ENCODE measurements at regions not wholly inside any gene's neighbourhood (a gene's known extent, or its start where the extent isn't known, plus 50 kb on each side); places are given as distances from the start of the nearest gene placed in this dataset.

- no peak for TF ChIP-seq CEBPB (IDR thresholded peaks at IDR 0.05)
- no peak for TF ChIP-seq EP300 (IDR thresholded peaks at IDR 0.05; ENCODE audit: borderline replicate concordance)
- TF ChIP-seq YY1 (IDR thresholded peaks at IDR 0.05; ENCODE audit: low read depth) = no peak
- no peak for TF ChIP-seq NFIC (IDR thresholded peaks at IDR 0.05)
- no peak for TF ChIP-seq MAX (IDR thresholded peaks at IDR 0.05)
- no peak for TF ChIP-seq REST (IDR thresholded peaks at IDR 0.05; ENCODE audit: low read depth)
- no peak for TF ChIP-seq USF1 (IDR thresholded peaks at IDR 0.05)
- TF ChIP-seq FOXM1 (IDR thresholded peaks at IDR 0.05; ENCODE audit: borderline replicate concordance, low read depth) = no peak
- TF ChIP-seq TAF1 (IDR thresholded peaks at IDR 0.05; ENCODE audit: low read depth) = no peak
- no peak for TF ChIP-seq EGR1 (IDR thresholded peaks at IDR 0.05)
- TF ChIP-seq CREB1 (IDR thresholded peaks at IDR 0.05; ENCODE audit: low read depth) = no peak
- TF ChIP-seq RAD21 (IDR thresholded peaks at IDR 0.05; ENCODE audit: low read depth) = no peak
- TF ChIP-seq TEAD4 (IDR thresholded peaks at IDR 0.05) = no peak
- TF ChIP-seq TCF12 (IDR thresholded peaks at IDR 0.05; ENCODE audit: low read depth) = no peak
These were observed 356.5 kb upstream of the CELF2 start for GRCh38 chr10:10661176-10661575.
